ENCODE measurements at regions not wholly inside any gene's neighbourhood (a gene's known extent, or its start where the extent isn't known, plus 50 kb on each side); places are given as distances from the start of the nearest gene placed in this dataset.

- H3K27ac ChIP-seq (ENCODE audit: low read depth in 2 of 2, low read length in 1 of 2): no peak overlapping the region
- H3K4me1 ChIP-seq (ENCODE audit: control insufficient read depth in 1 of 2, insufficient read depth in 2 of 2, low read depth in 1 of 2, low read length in 1 of 2): peaks cover 0 to 9% of the 10 kb centered on the region in 2 experiments; a peak in 3 of 4 replicates
- H3K36me3 ChIP-seq (replicated peaks in 1 of 2; ENCODE audit: control insufficient read depth in 1 of 2, insufficient read depth in 2 of 2, low read length in 1 of 2): no peaks in the 10 kb centered on the region
- H3F3A ChIP-seq (replicated peaks; ENCODE audit: insufficient read depth): no peaks in the 10 kb centered on the region
- H3K9ac ChIP-seq: no peak overlapping the region
- no peak for DNase-seq
- 20% methylated on average over 1 of the region's 1 CpG for WGBS (ENCODE audit: low lambda C conversion rate)
- CTCF ChIA-PET: no interaction called here
- H3K27me3 ChIP-seq (ENCODE audit: insufficient read depth): no peaks in the 10 kb centered on the region
- no peak overlapping the region for H3K4me3 ChIP-seq (ENCODE audit: low read depth in 2 of 2, low read length in 1 of 2)
- H3K79me2 ChIP-seq (ENCODE audit: insufficient read depth): no peaks in the 10 kb centered on the region
- H3K9me3 ChIP-seq: no peaks in the 10 kb centered on the region
- POLR2A ChIA-PET: no interaction called here
- H4K20me1 ChIP-seq (ENCODE audit: insufficient read depth): no peaks in the 10 kb centered on the region
- H3K4me2 ChIP-seq: no peak overlapping the region
- no peaks in the 10 kb centered on the region for H3K9me2 ChIP-seq
- no peak for TF ChIP-seq EZH2phosphoT487 (IDR thresholded peaks at IDR 0.05; ENCODE audit: borderline replicate concordance, low read depth)
- no peak for TF ChIP-seq CTCF (IDR thresholded peaks at IDR 0.05)
- no peak for TF ChIP-seq ELF1 (IDR thresholded peaks at IDR 0.05)
- TF ChIP-seq EP300 (IDR thresholded peaks at IDR 0.05; ENCODE audit: borderline replicate concordance in 1 of 2, low read depth in 1 of 2, low read length in 1 of 2): no peak
- no peak for TF ChIP-seq JUND (IDR thresholded peaks at IDR 0.05)
- no peak for TF ChIP-seq IRF3 (IDR thresholded peaks at IDR 0.05; ENCODE audit: low read depth, low read length)
- TF ChIP-seq MAX (IDR thresholded peaks at IDR 0.05; ENCODE audit: low read depth): no peak
- no peak for TF ChIP-seq SMC3 (IDR thresholded peaks at IDR 0.05; ENCODE audit: low read depth, low read length)
- no peak for TF ChIP-seq USF2 (IDR thresholded peaks at IDR 0.05; ENCODE audit: borderline replicate concordance, low read depth, low read length)
- no peak for TF ChIP-seq TCF12 (IDR thresholded peaks at IDR 0.05)
- TF ChIP-seq USF1 (IDR thresholded peaks at IDR 0.05; ENCODE audit: borderline replicate concordance, low read depth): no peak
- no peak for TF ChIP-seq MXI1 (IDR thresholded peaks at IDR 0.05; ENCODE audit: low read depth, low read length)
- no peak for TF ChIP-seq CHD2 (IDR thresholded peaks at IDR 0.05; ENCODE audit: low read length, partially characterized antibody)
- no peak for TF ChIP-seq MEF2A (IDR thresholded peaks at IDR 0.05; ENCODE audit: borderline replicate concordance, low read depth)
- TF ChIP-seq FOXJ3 (CRISPR knock-in tag; IDR thresholded peaks at IDR 0.05): no peak
- no peak for TF ChIP-seq TAF1 (IDR thresholded peaks at IDR 0.05; ENCODE audit: borderline replicate concordance, low read depth, low read length)
- no peak for TF ChIP-seq REST (IDR thresholded peaks at IDR 0.05; ENCODE audit: low read depth, low read length)
- no peak for TF ChIP-seq RCOR1 (IDR thresholded peaks at IDR 0.05; ENCODE audit: low read length)
- no peak for TF ChIP-seq PBX3 (IDR thresholded peaks at IDR 0.05)
- H2AFZ ChIP-seq (ENCODE audit: low read depth): no peak overlapping the region
Observed at GRCh38 chr21:26406526-26406925, 166.6 kb downstream of the CYYR1 start.
